Gastroesophageal sphincter (tissue), 4 donors: ENCODE measurements at regions not wholly inside any gene's neighbourhood (a gene's known extent, or its start where the extent isn't known, plus 50 kb on each side); places are given as distances from the start of the nearest gene placed in this dataset.
"Not testable (repeated sequence)": the region's sequence is repeated elsewhere in the genome, so short reads cannot be mapped to it uniquely, and the experiment has no call there.

Source experiments
- ATAC-seq: fragments of 150-250 bp; one replicate; pipeline ENCODE4 v1.9.1; 2016; ENCODE audit warnings: mild to moderate bottlenecking, moderate library complexity
- H3K27ac ChIP-seq, 4 donors: fragments of 200-600 bp; sonication (generic) in 3 of 4; 1 replicate in 3 of 4; 2 replicates in 1 of 4; pipeline ENCODE4 v1.5.1; 2016 to 2019
- H3K27me3 ChIP-seq: fragments of 200-600 bp; sonication (generic); one replicate; pipeline ENCODE4 v1.5.1; 2019
- H3K36me3 ChIP-seq, 2 donors: fragments of 200-600 bp; sonication (generic); one replicate each; pipeline ENCODE4 v1.5.1; 2019; ENCODE audit warnings: control low read depth in 1 of 2
- H3K4me1 ChIP-seq, 3 donors: fragments of 200-600 bp; sonication (generic); 1 replicate in 2 of 3; 2 replicates in 1 of 3; pipeline ENCODE4 v1.5.1; 2016 to 2019; ENCODE audit warnings: control low read depth in 2 of 3
- H3K4me3 ChIP-seq, 2 donors: fragments of 200-600 bp; sonication (generic); one replicate each; pipeline ENCODE4 v1.5.1; 2019; ENCODE audit warnings: mild to moderate bottlenecking in 1 of 2, moderate library complexity in 1 of 2
- H3K9me3 ChIP-seq, 3 donors: fragments of 200-600 bp; sonication (generic); one replicate each; pipeline ENCODE4 v1.5.1; 2017 to 2019; ENCODE audit warnings: control low read depth in 2 of 3
- CTCF ChIP-seq, 4 experiments: fragments of 200-600 bp in 2 of 4; fragments of 450-650 bp in 2 of 4; sonication (generic) in 1 of 4; IDR thresholded peaks; one replicate each; pipeline ENCODE4 v1.5.1; 2017 to 2019; ENCODE audit warnings: antibody characterized with exemption in 4 of 4, mild to moderate bottlenecking in 2 of 4, moderate library complexity in 2 of 4
- EP300 ChIP-seq: sonication (generic); formaldehyde crosslinking; IDR thresholded peaks from one replicate; pipeline ENCODE4 v1.6.1; 2017; ENCODE audit warnings: antibody characterized with exemption, mild to moderate bottlenecking
- POLR2A ChIP-seq, 2 donors: fragments of 450-650 bp; IDR thresholded peaks; one replicate each; pipeline ENCODE4 v1.6.1; 2017; ENCODE audit warnings: antibody characterized with exemption in 2 of 2, mild to moderate bottlenecking in 2 of 2, moderate library complexity in 1 of 2
- POLR2AphosphoS5 ChIP-seq: sonication (generic); formaldehyde crosslinking; IDR thresholded peaks from one replicate; pipeline ENCODE4 v1.6.1; 2017; ENCODE audit warnings: antibody characterized with exemption
- WGBS, 2 donors: methylation state at CpG; one replicate each; pipeline ENCODE4 v1.1.5; 2018; ENCODE audit warnings: low coverage in 1 of 2; 5-methylcytosine and 5-hydroxymethylcytosine counted together

- TF ChIP-seq CTCF (IDR thresholded peaks at IDR 0.05) (no peak), POLR2AphosphoS5 (no peak), EP300 (no peak), POLR2A (IDR thresholded peaks at IDR 0.05) (no peak)
- Histone ChIP-seq H3K9me3 (no peaks in the 10 kb centered on the region), H3K36me3 (no peaks in the 10 kb centered on the region), H3K4me1 (peaks cover 0 to 23% (median 8%) of the 10 kb centered on the region in 3 donors), H3K27ac (no peak overlapping the region), H3K4me3 (no peak overlapping the region), H3K27me3 (no peaks in the 10 kb centered on the region)
- ATAC-seq = peak; percentile 81
- 52% methylated on average over 7 of the region's 10 CpGs; no CpG with 5 or more reads in 1 of the 2 donors for WGBS, 2 donors
Measured at GRCh38 chr1:9459816-9460407, 79.4 kb upstream of the SLC25A33 start.

- H3K27ac ChIP-seq = peak overlapping the region in 3 of 4 donors; percentile 84 to 95 (median 87)
Measured at GRCh38 chr1:9465640-9466039, 73.6 kb upstream of the SLC25A33 start.

GRCh38 chr1:9466780-9467758 lies 72.2 kb upstream of the SLC25A33 start:
- TF ChIP-seq EP300 (no peak), POLR2AphosphoS5 (peak; percentile 78), CTCF (IDR thresholded peaks at IDR 0.05) (no peak), POLR2A (IDR thresholded peaks at IDR 0.05) (no peak)
- H3K27ac ChIP-seq = peak overlapping the region; percentile 77 to 95 (median 86)
- no peaks in the 10 kb centered on the region for H3K27me3 ChIP-seq
- ATAC-seq = peak; percentile 87
- H3K36me3 ChIP-seq = no peaks in the 10 kb centered on the region
- H3K9me3 ChIP-seq = no peaks in the 10 kb centered on the region
- peak overlapping the region in 1 of 2 donors; percentile 26 for H3K4me3 ChIP-seq
- 23 to 70% methylated on average over 2 to 15 of the region's 29 CpGs for WGBS, 2 donors
- H3K4me1 ChIP-seq = peaks cover 0 to 37% (median 19%) of the 10 kb centered on the region in 3 donors

More at GRCh38 chr1:9465640-9466039, 73.6 kb upstream of the SLC25A33 start:
- no peaks in the 10 kb centered on the region for H3K9me3 ChIP-seq
- H3K36me3 ChIP-seq = no peaks in the 10 kb centered on the region
- WGBS, 2 donors = 56 to 60% methylated on average over 7 of the region's 9 CpGs
- TF ChIP-seq EP300 (no peak), POLR2AphosphoS5 (no peak), CTCF (IDR thresholded peaks at IDR 0.05) (peak in 1 of 4 experiments; percentile 21), POLR2A (IDR thresholded peaks at IDR 0.05) (no peak)
- ATAC-seq = peak; percentile 20
- no peaks in the 10 kb centered on the region for H3K27me3 ChIP-seq
- H3K4me3 ChIP-seq = no peak overlapping the region
- H3K4me1 ChIP-seq = peaks cover 0 to 28% (median 19%) of the 10 kb centered on the region in 3 donors

GRCh38 chr1:9469882-9470281 lies 69.4 kb upstream of the SLC25A33 start:
- not testable (repeated sequence) for ATAC-seq, H3K27me3 ChIP-seq, H3K9me3 ChIP-seq, H3K27ac ChIP-seq, H3K4me3 ChIP-seq, H3K36me3 ChIP-seq
- WGBS, 2 donors = 90 to 100% methylated on average over 2 to 3 of the region's 3 CpGs
- H3K4me1 ChIP-seq = peaks cover 0 to 53% (median 23%) of the 10 kb centered on the region in 3 donors

- WGBS, 2 donors = 42 to 70% methylated on average over 10 to 13 of the region's 15 CpGs
- no peaks in the 10 kb centered on the region for H3K9me3 ChIP-seq
- H3K36me3 ChIP-seq = no peaks in the 10 kb centered on the region
- H3K4me1 ChIP-seq = peaks cover 0 to 39% (median 17%) of the 10 kb centered on the region in 3 donors
- peak overlapping the region in 3 of 4 donors; percentile 71 to 78 (median 71) for H3K27ac ChIP-seq
- no peak for TF ChIP-seq EP300
- no peak for TF ChIP-seq CTCF (IDR thresholded peaks at IDR 0.05)
- TF ChIP-seq POLR2AphosphoS5 = no peak
- TF ChIP-seq POLR2A (IDR thresholded peaks at IDR 0.05) = no peak
- no peaks in the 10 kb centered on the region for H3K27me3 ChIP-seq
- no peak overlapping the region for H3K4me3 ChIP-seq
- ATAC-seq = no peak
Measured at GRCh38 chr1:9471679-9472078, 67.6 kb upstream of the SLC25A33 start.
